GM19240 (cell line): ENCODE measurements at regions not wholly inside any gene's neighbourhood (a gene's known extent, or its start where the extent isn't known, plus 50 kb on each side); places are given as distances from the start of the nearest gene placed in this dataset.
"Not testable (repeated sequence)": the region's sequence is repeated elsewhere in the genome, so short reads cannot be mapped to it uniquely, and the experiment has no call there.

Experiments used
- DNase-seq: peaks from one replicate; pipeline ENCODE4 v3.0.0; 2011; ENCODE audit warnings: low spot score; ENCODE audit not compliant: insufficient read length

DNA sequence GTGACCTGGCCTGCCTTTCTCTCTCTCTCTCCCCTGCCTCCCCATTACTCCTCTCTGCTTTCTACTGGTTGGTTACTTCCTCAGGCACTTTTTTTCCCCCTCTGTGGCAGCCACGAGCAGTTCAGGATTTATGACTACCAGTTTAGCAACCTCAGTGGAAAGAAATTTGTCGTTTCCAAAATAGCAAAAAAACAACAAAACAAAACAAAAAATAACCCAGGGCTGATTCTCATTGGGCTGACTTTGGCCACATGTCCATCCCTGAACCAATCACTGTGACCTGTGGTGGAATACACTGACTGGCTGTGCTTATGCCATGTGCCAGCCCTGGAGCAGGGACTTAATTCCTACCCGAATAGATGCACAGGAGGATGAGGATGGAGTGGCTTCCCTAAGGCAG, 137.4 kb downstream of the TFAP2C start:
- no peak for DNase-seq

- no peak for DNase-seq
These were observed 141.0 kb downstream of the TFAP2C start for GRCh38 chr20:56769921-56770600.

DNA sequence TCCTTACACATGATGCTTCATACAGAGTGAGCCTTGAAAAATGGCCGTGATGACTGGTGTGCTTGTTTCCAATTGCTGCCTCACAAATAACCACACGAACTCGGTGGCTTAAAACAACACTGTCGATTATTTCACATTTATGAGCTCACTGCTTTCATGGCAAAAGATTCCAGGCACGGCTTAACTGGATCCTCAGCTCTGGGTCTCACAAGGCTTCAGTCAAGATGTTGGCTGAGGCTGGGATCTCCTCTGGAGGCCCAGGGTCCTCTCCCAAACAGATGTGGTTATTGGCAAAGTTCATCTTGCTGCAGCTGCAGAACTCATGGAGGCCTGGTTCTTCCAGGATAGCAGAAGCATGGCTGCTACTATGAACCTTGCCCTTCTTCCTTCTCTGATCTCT, 144.6 kb downstream of the TFAP2C start:
- no peak for DNase-seq

GRCh38 chr20:56774873-56775272, 145.8 kb downstream of the TFAP2C start:
- DNase-seq, result no peak

- DNase-seq, result no peak
These were observed 147.2 kb downstream of the TFAP2C start for GRCh38 chr20:56776345-56776744.

- DNase-seq, result no peak
These were observed 149.7 kb downstream of the TFAP2C start for GRCh38 chr20:56778765-56779195.

DNA sequence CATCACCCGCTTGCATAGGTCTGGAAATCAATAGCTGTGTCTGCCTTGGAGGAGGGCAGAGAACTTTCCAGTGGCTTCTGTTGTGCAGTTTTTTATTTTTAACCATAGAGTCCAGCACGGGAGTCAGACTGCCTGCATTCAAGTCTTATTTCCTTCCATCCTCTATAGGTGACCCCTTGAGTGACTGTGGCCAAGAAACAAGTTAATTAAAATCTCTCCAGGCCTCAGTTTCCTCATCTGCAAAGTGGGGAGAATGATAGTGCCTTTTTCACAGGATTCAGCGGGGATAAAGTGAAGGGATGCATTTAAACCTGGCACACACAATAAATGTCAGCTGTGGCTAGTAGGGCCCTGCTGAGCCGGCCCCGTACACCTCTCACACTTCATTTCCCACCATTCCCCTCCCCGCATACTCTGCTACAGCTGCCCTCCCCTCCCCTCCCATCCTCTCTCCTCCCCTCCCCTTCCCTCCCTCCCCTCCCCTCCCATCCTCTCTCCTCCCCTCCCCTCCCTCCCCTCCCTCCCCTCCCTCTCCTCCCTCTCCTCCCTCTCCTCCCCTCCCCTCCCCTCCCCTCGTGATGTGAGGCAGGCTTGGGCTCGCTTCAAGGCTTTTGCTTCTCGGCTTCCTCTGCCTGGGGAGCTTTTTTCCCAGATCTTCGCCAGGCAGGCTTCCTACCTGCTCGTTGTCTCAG, 150.5 kb downstream of the TFAP2C start:
- no peak for DNase-seq

GRCh38 chr20:56780266-56780665, 151.2 kb downstream of the TFAP2C start:
- no peak for DNase-seq

DNA sequence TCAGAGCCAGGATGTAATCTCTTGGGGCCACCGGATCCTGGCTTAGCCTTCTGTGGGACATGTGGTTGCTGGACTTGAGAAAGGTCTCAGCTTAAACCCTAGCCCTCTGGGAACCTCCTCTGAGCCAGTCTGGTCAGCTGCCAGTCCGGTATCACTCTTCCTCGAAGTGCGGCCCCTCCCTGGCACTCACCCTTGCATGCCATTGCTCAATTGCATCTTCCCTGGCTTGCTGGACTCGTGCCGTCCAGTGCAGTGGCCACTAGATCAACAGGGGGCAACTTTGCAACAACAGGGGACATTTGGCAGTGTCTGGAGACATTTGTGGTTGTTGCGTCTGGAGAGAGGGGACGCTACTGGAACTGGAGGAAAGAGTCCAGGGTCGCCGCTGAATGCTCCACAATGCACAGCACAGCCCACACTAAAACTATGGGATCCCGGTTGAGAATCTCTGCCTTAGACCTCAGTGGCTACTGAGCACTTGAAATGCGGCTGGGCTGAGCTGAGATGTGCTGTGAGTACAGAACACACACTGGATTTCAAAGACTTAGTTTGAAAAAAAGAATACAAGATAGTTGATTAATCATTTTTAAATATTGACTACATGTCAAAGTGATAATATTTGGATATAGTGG, 152.1 kb downstream of the TFAP2C start:
- DNase-seq, result no peak

GRCh38 chr20:56781987-56782560, 153.0 kb downstream of the TFAP2C start:
- not testable (repeated sequence) for DNase-seq

DNA sequence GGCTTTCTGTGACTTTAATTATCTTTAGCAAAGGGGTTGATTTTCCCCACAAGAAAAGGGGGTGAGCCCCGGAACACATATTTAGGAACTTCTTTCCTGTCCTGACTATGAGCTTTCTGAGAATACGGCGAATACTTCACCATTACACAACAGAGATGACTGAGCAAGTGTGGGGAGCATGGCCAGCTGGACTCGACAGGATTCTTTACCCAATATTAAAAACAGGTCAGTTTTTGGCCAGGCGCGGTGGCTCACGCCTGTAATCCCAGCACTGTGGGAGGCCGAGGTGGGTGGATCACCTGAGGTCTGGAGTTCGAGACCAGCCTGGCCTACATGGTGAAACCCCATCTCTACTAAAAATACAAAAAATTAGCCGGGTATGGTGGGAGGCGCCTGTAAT, 153.7 kb downstream of the TFAP2C start:
- not testable (repeated sequence) for DNase-seq

GRCh38 chr20:56783826-56784225, 154.7 kb downstream of the TFAP2C start:
- no peak for DNase-seq

GRCh38 chr20:56786503-56786902, 157.4 kb downstream of the TFAP2C start:
- DNase-seq, result no peak

DNA sequence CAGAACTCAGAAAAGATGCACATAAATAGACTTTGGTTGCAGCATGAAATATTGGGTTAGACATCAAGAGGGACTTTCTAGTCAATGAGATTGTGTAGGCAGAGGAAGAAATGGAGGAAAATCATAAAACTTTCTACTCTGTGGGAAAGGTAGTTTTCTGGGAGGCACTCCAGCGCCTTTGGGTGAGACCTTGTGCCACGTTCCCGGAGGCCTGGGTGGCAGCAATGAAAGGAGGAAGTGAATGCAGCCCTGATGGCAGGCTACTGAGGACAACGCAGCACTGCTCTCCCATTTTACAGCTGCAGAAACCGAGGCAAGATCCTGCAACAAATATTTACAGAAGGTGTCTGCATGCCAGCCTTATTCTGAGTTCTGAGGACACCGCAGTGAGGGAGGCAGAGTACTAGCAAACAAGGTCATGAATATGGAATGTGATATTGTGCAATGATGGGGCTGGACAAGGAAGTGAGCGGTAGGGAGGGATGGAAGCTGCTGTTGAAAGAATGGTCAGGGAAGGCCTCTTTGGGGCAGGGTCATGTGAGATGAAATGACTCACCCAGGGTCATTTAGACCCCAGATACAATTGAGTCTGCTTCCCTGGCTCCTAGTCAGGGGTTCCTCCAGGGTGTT, 159.1 kb downstream of the TFAP2C start:
- DNase-seq, result no peak

GRCh38 chr20:56788671-56789610, 159.8 kb downstream of the TFAP2C start:
- no peak for DNase-seq

- no peak for DNase-seq
These were observed 164.8 kb downstream of the TFAP2C start for GRCh38 chr20:56793916-56794315.

GRCh38 chr20:56795492-56795891, 166.4 kb downstream of the TFAP2C start:
- no peak for DNase-seq

DNA sequence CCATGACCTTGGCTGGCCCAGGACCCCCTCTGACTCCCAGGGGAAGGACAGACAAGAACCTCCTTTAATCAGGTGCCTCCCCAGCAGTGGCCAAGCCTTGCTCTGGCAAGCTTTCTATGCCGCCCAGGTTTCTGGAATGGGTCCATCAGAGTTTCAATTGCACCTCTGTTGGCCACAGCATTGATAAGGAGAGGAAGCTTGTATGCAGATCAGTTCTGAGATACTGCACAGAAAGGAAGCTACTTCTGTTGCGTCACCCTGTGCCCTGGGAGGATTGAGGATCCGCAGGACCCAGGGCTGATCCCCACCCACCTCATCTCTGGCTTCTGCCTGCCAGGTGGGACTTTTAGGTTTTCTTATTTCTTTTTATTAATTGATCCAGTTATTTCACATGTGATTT, 167.2 kb downstream of the TFAP2C start:
- no peak for DNase-seq

DNA sequence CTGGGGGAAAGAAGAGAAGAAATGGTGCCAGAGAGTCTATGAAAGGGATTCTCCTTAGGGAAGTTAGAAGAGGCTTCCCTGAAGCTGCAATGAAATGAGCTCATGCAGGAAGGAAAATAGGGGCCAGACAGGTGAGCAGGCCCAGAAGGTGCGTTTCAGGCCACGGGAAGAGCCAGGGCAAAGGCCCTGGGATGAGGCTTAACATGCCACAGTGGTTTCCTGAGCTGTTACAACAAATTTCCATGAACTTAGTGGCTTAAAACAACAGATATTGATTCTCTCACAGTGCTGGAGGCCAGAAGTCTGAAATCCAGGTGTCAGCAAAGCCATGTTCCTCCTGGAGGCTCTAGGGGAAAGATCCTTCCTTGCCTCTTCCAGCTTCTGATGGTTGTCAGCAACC, 167.9 kb downstream of the TFAP2C start:
- DNase-seq, result no peak

DNA sequence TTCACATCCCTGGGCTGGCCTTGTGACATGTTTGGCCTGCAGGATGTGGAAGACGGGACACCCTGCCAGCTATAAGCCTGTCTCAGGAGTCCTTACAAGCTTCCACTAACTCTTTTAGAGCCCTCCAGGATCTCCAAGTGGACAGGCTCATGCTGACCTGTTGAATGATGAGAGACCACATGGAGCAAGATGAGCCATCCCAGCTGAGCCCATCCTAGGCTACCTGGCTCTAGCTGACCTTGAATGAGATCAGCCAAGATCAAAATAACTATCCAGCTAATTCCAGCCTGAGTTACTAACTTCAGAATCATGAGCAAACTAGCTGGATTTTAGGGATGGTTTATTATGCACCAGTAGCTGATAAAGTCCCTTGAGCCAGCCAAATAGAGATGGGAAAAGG, 169.5 kb downstream of the TFAP2C start:
- no peak for DNase-seq

DNA sequence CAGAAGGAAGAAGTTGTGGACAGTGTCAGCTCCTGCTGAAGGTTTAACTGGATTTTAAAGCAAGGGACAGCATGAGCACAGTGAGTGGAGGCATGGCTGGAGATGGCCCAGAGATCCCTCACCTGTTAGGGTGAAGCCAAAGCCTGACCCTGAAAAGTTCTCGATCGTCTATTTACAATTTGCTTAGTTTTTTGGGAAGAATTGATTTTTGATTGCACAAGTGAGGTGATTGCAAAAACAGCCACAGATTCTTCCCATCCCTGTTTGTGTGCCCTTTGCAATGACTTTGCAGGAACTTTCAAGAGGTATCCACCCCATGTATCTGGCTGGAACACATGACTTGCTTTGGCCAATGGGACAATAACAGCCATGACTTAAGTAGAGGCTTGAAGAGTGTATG, 170.1 kb downstream of the TFAP2C start:
- DNase-seq, result no peak
